Fibroblast of pulmonary artery (primary cell): ENCODE measurements at regions not wholly inside any gene's neighbourhood (a gene's known extent, or its start where the extent isn't known, plus 50 kb on each side); places are given as distances from the start of the nearest gene placed in this dataset.
A peak's percentile ranks its signal among the peaks of the same experiment; 100 is the strongest.

Experiments
- DNase-seq: peaks from one replicate; pipeline ENCODE4 v3.0.0-alpha.2; 2010; ENCODE audit warnings: low read depth
- H3K4me3 ChIP-seq: replicated peaks from 2 replicates; pipeline ENCODE4 v1.5.1; 2011; ENCODE audit warnings: low read depth, mild to moderate bottlenecking, control low read depth, low read length, moderate library complexity
- CTCF ChIP-seq: IDR thresholded peaks from 2 replicates; pipeline ENCODE4 v1.5.1; 2011; ENCODE audit warnings: mild to moderate bottlenecking, control low read depth, low read length, inconsistent platforms; ENCODE audit errors: missing control alignments

- no peak for DNase-seq
- no peak overlapping the region for H3K4me3 ChIP-seq
- TF ChIP-seq CTCF: no peak
These were observed 321.9 kb upstream of the CCDC54 start for GRCh38 chr3:107055181-107055942.

- no peak overlapping the region for H3K4me3 ChIP-seq
- no peak for DNase-seq
- no peak for TF ChIP-seq CTCF
These were observed 315.8 kb upstream of the CCDC54 start for GRCh38 chr3:107061466-107061865.

GRCh38 chr3:107062310-107062709 is 314.9 kb upstream of the CCDC54 start:
- no peak for DNase-seq
- H3K4me3 ChIP-seq: no peak overlapping the region
- no peak for TF ChIP-seq CTCF

GRCh38 chr3:107062787-107063186 is 314.5 kb upstream of the CCDC54 start:
- H3K4me3 ChIP-seq: no peak overlapping the region
- DNase-seq: no peak
- TF ChIP-seq CTCF: no peak

- no peak overlapping the region for H3K4me3 ChIP-seq
- peak; percentile 17 for DNase-seq
- no peak for TF ChIP-seq CTCF
These were observed 313.9 kb upstream of the CCDC54 start for GRCh38 chr3:107063351-107063750.

GRCh38 chr3:107064405-107065060 is 312.7 kb upstream of the CCDC54 start:
- peak; percentile 89 for DNase-seq
- no peak overlapping the region for H3K4me3 ChIP-seq
- TF ChIP-seq CTCF: peak; percentile 89
